Smooth muscle cell (in vitro differentiated cells): ENCODE measurements at regions not wholly inside any gene's neighbourhood (a gene's known extent, or its start where the extent isn't known, plus 50 kb on each side); places are given as distances from the start of the nearest gene placed in this dataset.

Experiments used
- DNase-seq: peaks from one replicate; lab custom pipeline; 2025; ENCODE audit not compliant: unreplicated experiment; lab: John Stamatoyannopoulos, UW
- H2AFZ ChIP-seq: fragments of 200-600 bp; sonication (generic); 2 replicates; pipeline ENCODE4 v1.6.0; 2016; ENCODE audit warnings: antibody characterized with exemption, low read depth, mild to moderate bottlenecking
- H3F3A ChIP-seq: fragments of 200-600 bp; sonication (generic); 2 replicates; pipeline ENCODE4 v1.6.0; 2017; ENCODE audit warnings: antibody characterized with exemption, low read depth
- H3K27ac ChIP-seq: fragments of 200-600 bp; sonication (generic); 2 replicates; pipeline ENCODE4 v1.5.1; 2016; ENCODE audit warnings: low read depth, mild to moderate bottlenecking
- H3K27me3 ChIP-seq: fragments of 200-600 bp; sonication (generic); 2 replicates; pipeline ENCODE4 v1.6.1; 2016; ENCODE audit warnings: low read depth, mild to moderate bottlenecking
- H3K36me3 ChIP-seq: fragments of 200-600 bp; sonication (generic); 2 replicates; pipeline ENCODE4 v1.5.1; 2016; ENCODE audit warnings: low read depth
- H3K4me1 ChIP-seq: fragments of 200-600 bp; sonication (generic); 2 replicates; pipeline ENCODE4 v1.5.1; 2016; ENCODE audit warnings: low read depth
- H3K4me2 ChIP-seq: fragments of 200-600 bp; sonication (generic); 2 replicates; pipeline ENCODE4 v1.6.0; 2016; ENCODE audit warnings: mild to moderate bottlenecking
- H3K4me3 ChIP-seq: fragments of 200-600 bp; sonication (generic); 2 replicates; pipeline ENCODE4 v1.5.1; 2016; ENCODE audit warnings: mild to moderate bottlenecking
- H3K79me2 ChIP-seq: fragments of 200-600 bp; sonication (generic); 2 replicates; pipeline ENCODE4 v1.6.0; 2016; ENCODE audit warnings: low read depth, mild to moderate bottlenecking
- H3K9ac ChIP-seq: fragments of 200-600 bp; sonication (generic); 2 replicates; pipeline ENCODE4 v1.6.0; 2016; ENCODE audit warnings: low read depth
- H3K9me3 ChIP-seq: fragments of 200-600 bp; sonication (generic); replicated peaks from 2 replicates; pipeline ENCODE4 v1.5.1; 2016; ENCODE audit warnings: low read depth
- H4K20me1 ChIP-seq: fragments of 200-600 bp; sonication (generic); 2 replicates; pipeline ENCODE4 v1.6.0; 2016; ENCODE audit warnings: low read depth
- WGBS: methylation state at CpG from one replicate; pipeline ENCODE4 v1.1.7; 2016; ENCODE audit warnings: low lambda C conversion rate; 5-methylcytosine and 5-hydroxymethylcytosine counted together
- TF ChIP-seq, protein P1 (sequence below): fragments of 200-600 bp; sonication (generic); IDR thresholded peaks from 2 replicates; pipeline ENCODE4 v1.5.1; 2017; ENCODE audit warnings: borderline replicate concordance, mild to moderate bottlenecking, antibody characterized with exemption; ENCODE audit not compliant: insufficient read depth, poor library complexity, severe bottlenecking

DNA sequence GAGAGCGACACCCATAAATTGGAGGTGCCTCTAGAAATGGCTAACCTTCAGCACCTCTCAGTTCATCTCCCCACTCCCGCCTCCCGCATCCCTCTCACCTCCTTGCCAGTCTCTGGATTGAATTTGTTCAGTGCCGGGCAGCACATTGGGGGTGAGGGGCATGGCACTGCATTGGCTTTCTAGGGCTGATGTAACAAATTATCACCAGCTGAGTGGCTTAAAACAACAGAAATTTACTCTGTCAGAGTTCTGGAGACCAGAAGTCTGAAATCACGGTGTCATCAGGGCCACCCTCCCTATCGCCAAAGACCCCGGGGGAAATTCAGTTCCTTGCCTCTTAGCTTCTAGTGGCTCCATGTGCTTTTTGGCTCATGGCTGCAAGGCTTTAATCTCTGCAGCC is 105.1 kb upstream of the RBPJ start:
- DNase-seq = no peak
- Histone ChIP-seq H3K79me2 (no peaks in the 10 kb centered on the region), H3K4me3 (no peak overlapping the region), H3K9ac (no peak overlapping the region), H3F3A (no peaks in the 10 kb centered on the region), H3K27ac (no peak overlapping the region), H3K4me1 (peaks cover 3% of the 10 kb centered on the region), H3K36me3 (no peaks in the 10 kb centered on the region), H3K9me3 (no peaks in the 10 kb centered on the region), H4K20me1 (no peaks in the 10 kb centered on the region), H2AFZ (no peak overlapping the region), H3K27me3 (no peaks in the 10 kb centered on the region), H3K4me2 (no peak overlapping the region)
- TF ChIP-seq, protein P1, sequence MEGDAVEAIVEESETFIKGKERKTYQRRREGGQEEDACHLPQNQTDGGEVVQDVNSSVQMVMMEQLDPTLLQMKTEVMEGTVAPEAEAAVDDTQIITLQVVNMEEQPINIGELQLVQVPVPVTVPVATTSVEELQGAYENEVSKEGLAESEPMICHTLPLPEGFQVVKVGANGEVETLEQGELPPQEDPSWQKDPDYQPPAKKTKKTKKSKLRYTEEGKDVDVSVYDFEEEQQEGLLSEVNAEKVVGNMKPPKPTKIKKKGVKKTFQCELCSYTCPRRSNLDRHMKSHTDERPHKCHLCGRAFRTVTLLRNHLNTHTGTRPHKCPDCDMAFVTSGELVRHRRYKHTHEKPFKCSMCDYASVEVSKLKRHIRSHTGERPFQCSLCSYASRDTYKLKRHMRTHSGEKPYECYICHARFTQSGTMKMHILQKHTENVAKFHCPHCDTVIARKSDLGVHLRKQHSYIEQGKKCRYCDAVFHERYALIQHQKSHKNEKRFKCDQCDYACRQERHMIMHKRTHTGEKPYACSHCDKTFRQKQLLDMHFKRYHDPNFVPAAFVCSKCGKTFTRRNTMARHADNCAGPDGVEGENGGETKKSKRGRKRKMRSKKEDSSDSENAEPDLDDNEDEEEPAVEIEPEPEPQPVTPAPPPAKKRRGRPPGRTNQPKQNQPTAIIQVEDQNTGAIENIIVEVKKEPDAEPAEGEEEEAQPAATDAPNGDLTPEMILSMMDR = no peak
- 76% methylated on average over 7 of the region's 7 CpGs for WGBS

DNA sequence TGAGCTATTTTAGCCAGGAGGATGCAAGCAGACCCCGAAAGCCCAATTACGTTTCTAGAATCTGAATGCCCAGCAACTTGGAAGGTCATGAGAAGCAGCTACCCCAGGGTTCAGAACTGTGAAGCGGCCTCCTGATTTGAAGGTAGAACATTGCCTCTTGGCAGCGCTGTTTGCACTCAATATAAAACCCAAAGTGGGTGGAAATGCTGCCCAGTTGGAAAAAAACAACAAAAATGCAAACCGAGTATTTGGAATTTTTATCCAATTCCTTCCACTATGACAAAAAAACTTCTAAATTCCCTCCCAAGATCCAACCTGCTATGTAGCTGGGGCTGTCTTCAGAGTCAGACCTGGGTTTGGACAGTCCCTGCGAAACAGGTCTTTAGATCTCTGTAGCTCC is 103.3 kb upstream of the RBPJ start:
- H3K4me2 ChIP-seq = no peak overlapping the region
- TF ChIP-seq, protein P1 = no peak
- H3K27me3 ChIP-seq = no peaks in the 10 kb centered on the region
- H3K9me3 ChIP-seq = no peaks in the 10 kb centered on the region
- WGBS = 90% methylated on average over 6 of the region's 6 CpGs
- H3K4me1 ChIP-seq = peaks cover 3% of the 10 kb centered on the region
- H4K20me1 ChIP-seq = no peaks in the 10 kb centered on the region
- no peaks in the 10 kb centered on the region for H3K36me3 ChIP-seq
- no peak for DNase-seq
- no peaks in the 10 kb centered on the region for H3F3A ChIP-seq
- no peak overlapping the region for H2AFZ ChIP-seq
- H3K27ac ChIP-seq = no peak overlapping the region
- H3K79me2 ChIP-seq = no peaks in the 10 kb centered on the region
- no peak overlapping the region for H3K9ac ChIP-seq
- H3K4me3 ChIP-seq = no peak overlapping the region

DNA sequence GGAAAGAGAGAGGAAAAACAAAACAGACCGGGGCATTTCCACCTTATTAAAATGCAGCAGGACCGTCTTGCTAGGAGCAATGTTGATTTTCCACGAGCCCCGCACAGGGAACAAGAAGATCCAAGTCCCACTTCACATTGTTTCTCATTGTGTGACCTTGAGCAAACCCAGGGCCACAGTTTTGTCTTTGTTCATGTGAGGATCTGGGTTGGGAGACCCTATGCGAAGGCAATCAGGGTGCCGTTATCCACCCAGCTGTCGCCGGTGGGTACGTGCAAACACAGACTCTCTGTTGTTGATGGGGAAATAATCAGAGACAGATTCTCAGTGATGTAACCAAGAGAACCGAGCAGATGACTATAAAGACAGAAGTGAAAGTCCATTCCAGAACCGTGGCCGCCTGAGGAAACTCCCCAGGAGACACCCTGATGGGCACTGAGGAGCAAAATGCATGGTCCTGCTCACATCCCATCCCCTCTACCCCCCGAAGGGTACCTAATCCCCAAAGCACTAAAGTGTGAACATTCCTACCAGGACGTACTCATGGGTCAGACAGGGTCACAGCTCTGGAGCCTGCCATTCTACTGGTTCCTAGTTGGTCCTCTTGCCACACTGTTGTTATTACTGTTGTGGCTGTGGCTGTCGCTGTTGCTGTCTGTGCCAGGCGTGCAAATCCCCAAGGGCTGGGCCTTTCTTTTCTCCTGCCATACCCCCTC is 102.7 kb upstream of the RBPJ start:
- Histone ChIP-seq H3K9ac (no peak overlapping the region), H3K79me2 (no peaks in the 10 kb centered on the region), H3K4me1 (peaks cover 3% of the 10 kb centered on the region), H3K4me3 (no peak overlapping the region), H3K27ac (no peak overlapping the region), H2AFZ (peak overlapping the region; percentile 1), H3K27me3 (no peaks in the 10 kb centered on the region), H3K9me3 (no peaks in the 10 kb centered on the region), H3F3A (no peaks in the 10 kb centered on the region), H3K4me2 (peak overlapping the region; percentile 21), H3K36me3 (no peaks in the 10 kb centered on the region), H4K20me1 (no peaks in the 10 kb centered on the region)
- TF ChIP-seq, protein P1 = no peak
- WGBS = 54% methylated on average over 16 of the region's 16 CpGs
- no peak for DNase-seq
